ENCODE measurements at regions not wholly inside any gene's neighbourhood (a gene's known extent, or its start where the extent isn't known, plus 50 kb on each side); places are given as distances from the start of the nearest gene placed in this dataset.

GRCh38 chr4:116878280-116878679 is 207.1 kb downstream of the TRAM1L1 start:
- TF ChIP-seq CTCF (IDR thresholded peaks at IDR 0.05): no peak
- Histone ChIP-seq H3K4me3 (no peak overlapping the region), H3K27ac (no peak overlapping the region)
- DNase-seq (ENCODE audit: low spot score): no peak

GRCh38 chr4:116877069-116877468 is 208.3 kb downstream of the TRAM1L1 start:
- no peak for DNase-seq (ENCODE audit: low spot score)
- Histone ChIP-seq H3K4me3 (no peak overlapping the region), H3K27ac (no peak overlapping the region)
- TF ChIP-seq CTCF (IDR thresholded peaks at IDR 0.05): no peak

- H3K4me3 ChIP-seq: no peak overlapping the region
- no peak for DNase-seq (ENCODE audit: low spot score)
- no peak overlapping the region for H3K27ac ChIP-seq
- TF ChIP-seq CTCF (IDR thresholded peaks at IDR 0.05): no peak
Measured at GRCh38 chr4:116872941-116873340, 212.4 kb downstream of the TRAM1L1 start.

- H3K4me3 ChIP-seq: no peak overlapping the region
- no peak for TF ChIP-seq CTCF (IDR thresholded peaks at IDR 0.05)
- H3K27ac ChIP-seq: no peak overlapping the region
- DNase-seq (ENCODE audit: low spot score): no peak
Measured at GRCh38 chr4:116872308-116872707, 213.1 kb downstream of the TRAM1L1 start.

GRCh38 chr4:116870686-116871085 is 214.7 kb downstream of the TRAM1L1 start:
- no peak for DNase-seq (ENCODE audit: low spot score)
- no peak overlapping the region for H3K27ac ChIP-seq
- H3K4me3 ChIP-seq: no peak overlapping the region
- no peak for TF ChIP-seq CTCF (IDR thresholded peaks at IDR 0.05)

GRCh38 chr4:116866106-116866505 is 219.3 kb downstream of the TRAM1L1 start:
- Histone ChIP-seq H3K27ac (no peak overlapping the region), H3K4me3 (no peak overlapping the region)
- DNase-seq (ENCODE audit: low spot score): no peak
- TF ChIP-seq CTCF (IDR thresholded peaks at IDR 0.05): no peak

- no peak overlapping the region for H3K4me3 ChIP-seq
- no peak overlapping the region for H3K27ac ChIP-seq
- no peak for TF ChIP-seq CTCF (IDR thresholded peaks at IDR 0.05)
- DNase-seq (ENCODE audit: low spot score): no peak
Measured at GRCh38 chr4:116862592-116862991, 222.8 kb downstream of the TRAM1L1 start.
